ENCODE measurements at regions not wholly inside any gene's neighbourhood (a gene's known extent, or its start where the extent isn't known, plus 50 kb on each side); places are given as distances from the start of the nearest gene placed in this dataset.
"Not testable (repeated sequence)": the region's sequence is repeated elsewhere in the genome, so short reads cannot be mapped to it uniquely, and the experiment has no call there.

DNA sequence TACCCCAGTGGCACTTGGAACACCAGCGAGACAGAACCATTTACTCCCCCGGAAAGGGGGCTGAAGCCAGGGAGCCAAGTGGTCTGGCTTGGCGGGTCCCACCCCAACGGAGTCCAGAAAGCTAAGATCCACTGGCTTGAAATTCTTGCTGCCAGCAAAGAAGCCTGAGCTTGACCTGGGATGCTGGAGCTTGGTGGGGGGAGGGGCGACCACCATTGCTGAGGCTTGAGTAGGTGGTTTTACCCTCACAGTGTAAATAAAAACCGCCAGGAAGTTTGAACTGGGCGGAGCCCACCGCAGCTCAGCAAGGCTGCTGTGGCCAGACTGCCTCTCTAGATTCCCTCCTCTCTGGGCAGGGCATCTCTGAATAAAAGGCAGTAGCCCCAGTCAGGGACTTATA is 62.8 kb downstream of the RPS24 start:
- H3K27ac ChIP-seq (ENCODE audit: low read length); H4K20me1 ChIP-seq (ENCODE audit: low read length); BruUV-seq (replicated peaks); POLR2A ChIA-PET (ENCODE audit: unreplicated experiment); H3K9me2 ChIP-seq (replicated peaks; ENCODE audit: low read length); H3K79me2 ChIP-seq (ENCODE audit: low read length); H3K9ac ChIP-seq (ENCODE audit: low read length); H3K4me3 ChIP-seq (ENCODE audit: low read length); H3K4me1 ChIP-seq (ENCODE audit: insufficient read depth, low read length); DNase-seq; H3K9me3 ChIP-seq (ENCODE audit: low read length); ATAC-seq; H3F3A ChIP-seq (ENCODE audit: low read length, unreplicated experiment); H3K4me2 ChIP-seq (ENCODE audit: low read length); CTCF ChIA-PET; H2AFZ ChIP-seq (ENCODE audit: low read length); H3K36me3 ChIP-seq (ENCODE audit: low read depth, low read length); intact Hi-C loops (cut with micrococcal nuclease): not testable (repeated sequence)
- peaks cover 43% of the 10 kb centered on the region for H3K27me3 ChIP-seq (ENCODE audit: low read length)

- CTCF ChIA-PET; BruUV-seq (replicated peaks); H3K4me3 ChIP-seq (ENCODE audit: low read length); H3K9me3 ChIP-seq (ENCODE audit: low read length); H3K4me1 ChIP-seq (ENCODE audit: insufficient read depth, low read length); DNase-seq; H3K9ac ChIP-seq (ENCODE audit: low read length); H3K36me3 ChIP-seq (ENCODE audit: low read depth, low read length); ATAC-seq; H3K79me2 ChIP-seq (ENCODE audit: low read length); H2AFZ ChIP-seq (ENCODE audit: low read length); H3K4me2 ChIP-seq (ENCODE audit: low read length); POLR2A ChIA-PET (ENCODE audit: unreplicated experiment); H3F3A ChIP-seq (ENCODE audit: low read length, unreplicated experiment); intact Hi-C loops (cut with micrococcal nuclease); H4K20me1 ChIP-seq (ENCODE audit: low read length); H3K9me2 ChIP-seq (replicated peaks; ENCODE audit: low read length); H3K27ac ChIP-seq (ENCODE audit: low read length): not testable (repeated sequence)
- peaks cover 32% of the 10 kb centered on the region for H3K27me3 ChIP-seq (ENCODE audit: low read length)
These were observed 68.9 kb downstream of the RPS24 start for GRCh38 chr10:78102593-78102992.

DNA sequence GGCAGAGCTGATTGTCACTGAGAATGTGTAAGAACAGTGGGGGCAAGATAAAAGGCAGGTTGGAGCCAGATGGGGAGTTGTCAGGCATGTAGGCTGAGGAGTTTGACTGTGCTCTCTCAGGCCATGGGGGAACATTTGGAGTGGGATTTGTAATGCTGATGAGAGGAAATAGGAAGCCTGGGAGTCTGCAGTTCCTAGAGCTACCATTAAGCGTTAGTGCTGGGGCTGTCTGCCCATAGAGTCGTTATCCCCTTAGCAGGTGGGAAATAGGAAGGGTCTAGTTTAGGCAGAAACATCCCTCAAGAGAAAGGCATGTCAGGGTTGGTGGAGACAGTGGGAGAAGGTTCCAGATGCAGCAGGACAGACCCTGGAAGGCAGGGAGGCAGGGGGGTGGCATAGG is 75.5 kb downstream of the RPS24 start:
- ATAC-seq (peak; percentile 38), DNase-seq (no peak)
- Histone ChIP-seq H3K4me1 (ENCODE audit: insufficient read depth, low read length) (no peaks in the 10 kb centered on the region), H3K4me2 (ENCODE audit: low read length) (no peak overlapping the region), H3K27me3 (ENCODE audit: low read length) (peaks cover 44% of the 10 kb centered on the region), H3K27ac (ENCODE audit: low read length) (no peak overlapping the region), H3K9me3 (ENCODE audit: low read length) (no peaks in the 10 kb centered on the region), H3K79me2 (ENCODE audit: low read length) (no peaks in the 10 kb centered on the region), H3K9ac (ENCODE audit: low read length) (no peak overlapping the region), H3K9me2 (replicated peaks; ENCODE audit: low read length) (no peaks in the 10 kb centered on the region), H4K20me1 (ENCODE audit: low read length) (no peaks in the 10 kb centered on the region), H3K4me3 (ENCODE audit: low read length) (no peak overlapping the region), H3K36me3 (ENCODE audit: low read depth, low read length) (no peaks in the 10 kb centered on the region), H3F3A (ENCODE audit: low read length, unreplicated experiment) (no peaks in the 10 kb centered on the region), H2AFZ (ENCODE audit: low read length) (no peak overlapping the region)
- no TSS peak for BruUV-seq (replicated peaks)
- ChIA-PET POLR2A (ENCODE audit: unreplicated experiment) (no interaction called here), CTCF (interaction anchor here (0.6 to 0.7 kb wide), 2 partner anchors 39 to 1394 kb away, joined by 3 to 4 read pairs; no protein-coding TSS in a partner anchor)
- intact Hi-C loops (cut with micrococcal nuclease) = no loop called here
- no peak for TF ChIP-seq EZH2 (IDR thresholded peaks at IDR 0.05; ENCODE audit: low read length, unreplicated experiment)
- TF ChIP-seq CTCF (conservative IDR thresholded peaks at IDR 0.05; ENCODE audit: low read depth, low read length) = peak; percentile 18; the same call in 1 of the 2 replicates

GRCh38 chr10:78115135-78115853 is 81.6 kb downstream of the RPS24 start:
- Histone ChIP-seq H3K9me3 (ENCODE audit: low read length) (no peaks in the 10 kb centered on the region), H3F3A (ENCODE audit: low read length, unreplicated experiment) (no peaks in the 10 kb centered on the region), H3K9me2 (replicated peaks; ENCODE audit: low read length) (no peaks in the 10 kb centered on the region), H3K27me3 (ENCODE audit: low read length) (peaks cover 89% of the 10 kb centered on the region), H4K20me1 (ENCODE audit: low read length) (no peaks in the 10 kb centered on the region), H3K4me1 (ENCODE audit: insufficient read depth, low read length) (no peaks in the 10 kb centered on the region), H3K4me3 (ENCODE audit: low read length) (no peak overlapping the region), H3K27ac (ENCODE audit: low read length) (no peak overlapping the region), H3K9ac (ENCODE audit: low read length) (no peak overlapping the region), H3K36me3 (ENCODE audit: low read depth, low read length) (no peaks in the 10 kb centered on the region), H3K79me2 (ENCODE audit: low read length) (no peaks in the 10 kb centered on the region), H3K4me2 (ENCODE audit: low read length) (no peak overlapping the region), H2AFZ (ENCODE audit: low read length) (no peak overlapping the region)
- ATAC-seq (no peak), DNase-seq (no peak)
- BruUV-seq (replicated peaks) = no TSS peak
- ChIA-PET POLR2A (ENCODE audit: unreplicated experiment) (no interaction called here), CTCF (no interaction called here)
- intact Hi-C loops (cut with micrococcal nuclease) = no loop called here
- TF ChIP-seq EZH2phosphoT487 (IDR thresholded peaks at IDR 0.05; ENCODE audit: borderline replicate concordance, low read length) (no peak), CTCF (conservative IDR thresholded peaks at IDR 0.05; ENCODE audit: low read depth, low read length) (no peak), EZH2 (IDR thresholded peaks at IDR 0.05; ENCODE audit: low read length, unreplicated experiment) (no peak)

Data from PC-3 (cell line).